ENCODE measurements at regions not wholly inside any gene's neighbourhood (a gene's known extent, or its start where the extent isn't known, plus 50 kb on each side); places are given as distances from the start of the nearest gene placed in this dataset.

GRCh38 chr5:5625491-5625890 is 203.0 kb downstream of the ICE1 start:
- no peak for TF ChIP-seq EGR1 (IDR thresholded peaks at IDR 0.05)
- no peak for TF ChIP-seq REST (IDR thresholded peaks at IDR 0.05; ENCODE audit: low read depth)
- TF ChIP-seq EP300 (IDR thresholded peaks at IDR 0.05; ENCODE audit: borderline replicate concordance): no peak
- no peak for TF ChIP-seq NFIC (IDR thresholded peaks at IDR 0.05)
- no peak for TF ChIP-seq CEBPB (IDR thresholded peaks at IDR 0.05)
- no peak for TF ChIP-seq RAD21 (IDR thresholded peaks at IDR 0.05; ENCODE audit: low read depth)
